CMK (cell line): ENCODE measurements at regions not wholly inside any gene's neighbourhood (a gene's known extent, or its start where the extent isn't known, plus 50 kb on each side); places are given as distances from the start of the nearest gene placed in this dataset.

Experiments used
- DNase-seq: peaks from one replicate; pipeline ENCODE4 v3.0.0-alpha.2; 2010; ENCODE audit warnings: low read depth

DNA sequence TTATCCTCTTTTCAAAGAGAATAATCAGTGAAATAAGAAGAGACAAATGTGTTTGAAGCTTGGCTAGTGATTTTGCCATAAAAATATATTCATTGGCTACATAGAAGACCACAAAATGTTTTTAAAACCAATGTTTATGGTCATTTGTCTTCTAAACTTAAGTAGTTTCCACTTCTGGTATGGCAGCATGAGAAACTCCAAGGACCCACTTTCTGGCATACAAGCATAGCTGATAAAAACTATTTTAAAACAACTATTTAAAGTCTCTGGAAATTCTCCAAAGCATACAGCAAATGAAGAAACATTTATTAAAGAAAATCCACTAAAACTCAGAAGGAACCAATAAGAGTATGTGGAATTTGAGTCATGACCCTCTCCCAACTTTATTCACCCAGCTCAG is 89.2 kb upstream of the TOMM7 start:
- no peak for DNase-seq

DNA sequence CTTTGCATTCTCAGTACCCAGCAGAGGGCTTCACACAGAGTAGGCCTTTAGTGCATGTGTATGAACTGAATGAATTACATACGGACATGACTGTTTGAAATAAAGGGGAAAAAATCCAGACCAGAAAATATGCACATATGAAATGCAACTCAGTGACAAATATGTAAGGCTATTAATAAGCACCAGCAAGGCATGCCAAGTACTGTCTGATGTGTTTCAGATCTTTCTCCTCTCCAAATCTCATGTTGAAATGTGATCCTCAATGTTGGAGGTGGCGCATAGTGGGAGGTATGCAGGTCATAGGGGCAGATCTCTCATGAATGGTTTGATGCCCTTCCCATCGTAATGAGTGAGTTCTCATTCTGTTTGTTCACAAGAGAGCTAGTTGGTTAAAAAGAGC is 87.3 kb upstream of the TOMM7 start:
- DNase-seq: no peak

GRCh38 chr7:22907805-22908204 is 85.2 kb upstream of the TOMM7 start:
- no peak for DNase-seq

- no peak for DNase-seq
Measured at GRCh38 chr7:22900784-22901183, 78.1 kb upstream of the TOMM7 start.

GRCh38 chr7:22900101-22900500 is 77.5 kb upstream of the TOMM7 start:
- no peak for DNase-seq

GRCh38 chr7:22896917-22897316 is 74.3 kb upstream of the TOMM7 start:
- no peak for DNase-seq

- DNase-seq: no peak
Measured at GRCh38 chr7:22895828-22896165, 73.1 kb upstream of the TOMM7 start.

DNA sequence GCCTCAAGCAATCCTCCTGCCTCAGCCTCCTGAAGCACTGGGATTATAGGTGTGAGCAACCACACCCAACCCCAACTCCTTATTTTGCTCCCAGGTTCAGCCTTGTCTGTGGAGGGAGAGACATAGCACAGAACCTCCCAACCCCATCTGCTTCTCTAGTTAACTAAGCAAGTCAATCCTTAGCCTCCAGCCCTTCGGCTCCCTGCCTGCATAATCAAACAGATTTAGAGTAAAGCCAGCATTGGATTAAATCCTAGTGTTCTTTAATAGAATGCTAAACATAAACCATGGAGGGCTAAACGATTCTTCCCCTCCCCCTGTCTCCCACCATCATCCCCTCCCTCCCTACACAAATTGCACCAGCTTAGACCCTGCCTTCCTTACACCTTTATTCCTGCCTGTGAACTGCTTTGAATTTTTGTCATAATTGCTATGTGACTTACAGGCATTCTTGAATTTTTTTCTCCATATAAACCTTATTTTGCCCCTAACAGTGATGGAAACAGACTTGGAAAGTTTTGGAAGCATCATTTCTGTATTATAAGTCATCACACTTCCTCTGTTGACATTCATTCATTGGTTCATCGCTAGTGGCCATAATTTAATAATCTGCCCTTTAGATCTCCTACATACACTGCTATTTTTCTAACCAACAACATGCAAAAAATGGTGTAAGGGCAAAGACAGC is 72.6 kb upstream of the TOMM7 start:
- no peak for DNase-seq

- no peak for DNase-seq
Measured at GRCh38 chr7:22894546-22894945, 71.9 kb upstream of the TOMM7 start.

DNA sequence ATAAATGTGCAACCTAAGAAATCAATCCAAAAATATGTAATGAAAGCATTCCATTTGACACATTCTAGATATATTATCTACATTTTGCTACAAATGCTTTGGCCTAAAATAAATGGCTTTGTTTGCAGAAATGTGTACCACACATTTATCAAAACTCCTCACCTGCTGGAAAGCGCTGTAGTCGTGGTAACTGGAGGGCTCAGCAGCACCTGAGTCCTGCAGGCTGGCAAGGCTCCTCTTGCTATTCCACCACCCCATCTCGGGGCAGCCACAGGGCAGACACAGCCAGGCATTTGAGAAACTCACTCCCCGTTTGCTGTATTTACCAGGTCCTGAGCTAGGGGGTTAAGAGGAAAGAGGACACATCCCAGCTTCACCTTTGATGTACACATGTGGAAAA is 68.1 kb upstream of the TOMM7 start:
- no peak for DNase-seq

- DNase-seq: peak; percentile 33
Measured at GRCh38 chr7:22885797-22886261, 63.2 kb upstream of the TOMM7 start.

GRCh38 chr7:22884911-22885788 is 62.5 kb upstream of the TOMM7 start:
- no peak for DNase-seq

DNA sequence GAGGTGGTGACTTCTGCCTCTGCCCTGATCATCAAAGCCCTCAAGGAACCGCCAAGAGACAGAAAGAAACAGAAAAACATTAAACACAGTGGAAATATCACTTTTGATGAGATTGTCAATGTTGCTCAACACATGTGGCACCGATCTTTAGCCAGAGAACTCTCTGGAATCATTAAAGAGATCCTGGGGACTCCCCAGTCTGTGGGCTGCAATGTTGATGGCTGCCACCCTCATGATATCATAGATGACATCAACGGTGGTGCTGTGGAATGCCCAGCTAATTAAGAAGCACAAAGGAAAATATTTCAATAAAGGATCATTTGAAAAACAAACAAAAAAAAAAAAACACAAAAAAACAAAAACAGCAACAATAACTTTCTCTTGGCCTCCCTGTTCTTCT is 59.5 kb upstream of the TOMM7 start:
- DNase-seq: no peak

- no peak for DNase-seq
Measured at GRCh38 chr7:22879709-22880306, 57.2 kb upstream of the TOMM7 start.

DNA sequence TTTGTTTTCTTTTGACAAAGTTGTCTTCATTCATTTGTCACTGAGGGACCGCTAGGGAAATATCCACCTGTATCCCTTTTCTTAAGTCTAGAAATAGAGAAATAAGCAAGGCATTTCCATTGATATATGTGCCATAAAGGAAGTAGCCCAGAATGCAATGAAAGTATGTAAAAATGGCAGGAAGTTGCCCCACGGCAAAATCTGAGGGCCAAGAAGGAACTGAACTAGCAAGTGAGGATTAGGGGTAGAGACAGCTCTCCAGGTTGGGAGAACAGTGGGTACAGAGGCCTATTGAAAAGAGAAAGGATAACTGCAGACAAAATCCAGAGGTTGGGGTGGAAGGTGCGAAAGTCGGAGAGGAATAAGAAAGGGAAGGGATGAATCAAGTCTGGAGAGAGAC is 56.6 kb upstream of the TOMM7 start:
- DNase-seq: no peak

DNA sequence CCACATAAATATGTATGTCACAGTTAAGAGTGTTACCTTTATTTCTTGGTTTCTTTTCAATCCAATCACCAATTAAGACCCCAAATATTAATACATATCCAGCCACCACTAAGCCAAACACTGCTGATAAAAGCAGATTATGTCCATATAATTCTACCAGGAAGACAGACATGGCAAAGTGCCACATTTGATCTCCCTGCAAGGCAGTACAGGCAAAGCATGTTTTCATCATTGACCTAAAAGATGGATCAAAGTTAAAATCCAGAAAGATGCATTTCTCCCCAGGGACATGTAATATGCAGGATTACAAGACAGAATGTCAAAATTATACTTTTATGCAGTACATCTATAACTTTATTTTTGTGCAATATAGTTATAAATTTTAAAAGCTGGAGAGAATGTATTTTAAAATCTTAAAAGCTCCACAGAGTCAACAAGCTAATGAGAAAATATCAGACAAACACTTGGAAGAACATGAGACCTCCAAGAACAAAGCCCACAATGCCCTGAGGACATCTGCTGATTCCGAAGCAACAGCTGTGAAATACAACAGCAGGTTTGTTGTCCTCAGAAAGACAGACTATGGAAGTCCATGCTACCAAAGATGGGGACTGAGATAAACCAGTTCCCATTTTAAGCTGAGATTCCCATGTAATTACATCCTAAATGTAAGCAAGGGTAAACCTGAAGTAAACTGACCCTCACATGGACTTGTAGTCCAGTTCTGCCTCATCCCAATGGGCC is 54.5 kb upstream of the TOMM7 start:
- DNase-seq: no peak

- DNase-seq: no peak
Measured at GRCh38 chr7:22875470-22875869, 52.8 kb upstream of the TOMM7 start.

DNA sequence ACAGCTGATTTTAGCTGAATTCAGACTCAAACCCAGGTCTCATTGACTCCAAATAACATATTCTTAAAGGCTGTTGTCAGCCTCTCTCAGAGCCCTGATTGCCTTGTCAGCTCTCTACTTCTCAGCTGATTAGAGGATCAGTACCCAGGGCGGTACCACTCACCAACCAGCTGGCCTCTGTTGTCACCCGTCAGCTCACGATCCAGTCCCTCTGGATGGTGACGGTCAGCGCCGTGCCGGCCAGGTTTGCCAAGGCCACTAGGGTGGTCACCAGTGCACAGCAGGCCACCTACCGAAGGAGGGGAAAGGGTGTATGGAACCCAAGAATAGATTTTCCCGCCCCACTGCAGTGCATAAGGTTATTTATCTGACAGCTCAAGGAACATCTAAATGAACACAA is 52.3 kb upstream of the TOMM7 start:
- no peak for DNase-seq
